Pancreas (tissue), 10 donors: ENCODE measurements at regions not wholly inside any gene's neighbourhood (a gene's known extent, or its start where the extent isn't known, plus 50 kb on each side); places are given as distances from the start of the nearest gene placed in this dataset.

Source experiments
- ATAC-seq, 4 donors: fragments of 200-7000 bp; cut with Tn5 transposase; one replicate each; pipeline versions ENCODE4 v1.8.0 to v1.9.1; 2020; ENCODE audit warnings: mild to moderate bottlenecking in 4 of 4, moderate library complexity in 4 of 4
- DNase-seq, 6 donors: peaks; one replicate each; pipeline ENCODE4 v3.0.0-alpha.2; 2020
- FAIRE-seq: peaks from 2 replicates; lab custom pipeline; 2012; peaks lifted over from hg19 to GRCh38; lab: Jason Lieb, UNC
- H3K27ac ChIP-seq, 4 donors: fragments of 200-600 bp; sonication (generic); 1 replicate in 3 of 4; 2 replicates in 1 of 4; pipeline versions ENCODE4 v1.5.0 to v1.8.0; 2020
- H3K27me3 ChIP-seq, 4 donors: fragments of 200-600 bp; one replicate each; pipeline ENCODE4 v1.8.0; 2021
- H3K36me3 ChIP-seq, 3 donors: fragments of 200-600 bp; sonication (generic) in 1 of 3; one replicate each; pipeline versions ENCODE4 v1.5.0 to v1.8.0; 2020 to 2021
- H3K4me1 ChIP-seq, 3 donors: fragments of 200-600 bp; one replicate each; pipeline ENCODE4 v1.8.0; 2021
- H3K4me3 ChIP-seq, 4 donors: fragments of 200-600 bp; sonication (generic) in 2 of 4; one replicate each; pipeline versions ENCODE4 v1.5.0 to v1.8.0; 2020 to 2021
- H3K9me3 ChIP-seq, 4 donors: fragments of 200-600 bp; one replicate each; pipeline ENCODE4 v1.8.0; 2021
- CTCF ChIP-seq, 4 donors: fragments of 200-600 bp; sonication (generic) in 3 of 4; IDR thresholded peaks; one replicate each; pipeline versions ENCODE4 v1.5.0 to v1.8.0; 2021; ENCODE audit warnings: antibody characterized with exemption in 4 of 4
- WGBS, 2 donors: extraction: QIAGEN DNeasy Blood & Tissue Kit; methylation state at CpG; one replicate each; pipeline ENCODE4 v1.1.7; 2013; 5-methylcytosine and 5-hydroxymethylcytosine counted together
- intact Hi-C, 3 donors: fragments of 100-400 bp; cut with DNase I; formaldehyde crosslinking; loops; one replicate each; pipeline versions ENCODE4 v1.11.1 to v1.14.2; 2022
- donor health status: healthy with polysubstance abuse.
- donor health status: DM: no; HTN: no; CAD: no; lungs with moderate emphysema.
- donor health status: DM: no; HTN: no; CAD: no.
- donor health status: control.
- donor health status: control.
- donor health status: Bipolar disorder and iron deficiency.
- donor health status: DM: yes; HTN: yes; CAD: no.
- donor health status: DM: no; HTN: no; CAD: no.
- donor health status: DM: no; HTN: no; CAD: no.
- donor health status: DM: yes; HTN: yes; CAD: no.

DNA sequence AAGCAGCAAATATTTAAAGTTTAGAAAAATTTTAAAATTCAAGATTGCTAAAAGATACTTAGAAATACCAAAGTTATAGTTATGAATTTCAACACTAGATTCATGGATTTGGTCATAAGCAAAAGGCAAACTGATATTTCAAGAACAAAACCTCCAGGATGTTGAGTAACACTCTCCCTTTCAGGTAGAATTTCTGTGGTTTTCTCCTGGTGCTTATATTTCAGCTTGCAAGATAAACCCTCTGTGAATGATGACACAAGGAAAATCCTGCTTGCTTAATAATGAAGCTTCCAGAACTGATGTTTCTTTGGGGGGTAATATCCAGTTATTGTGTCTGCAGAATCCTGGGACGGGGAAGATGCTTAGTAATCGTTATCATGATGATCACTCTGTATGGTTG is 320.3 kb upstream of the EDNRB start:
- H3K27ac ChIP-seq: no peak overlapping the region
- 31 to 41% methylated on average over 2 of the region's 2 CpGs for WGBS, 2 donors
- intact Hi-C loops: no loop called here
- no peaks in the 10 kb centered on the region for H3K36me3 ChIP-seq
- ATAC-seq (no peak), FAIRE-seq (no peak), DNase-seq (no peak)
- no peaks in the 10 kb centered on the region for H3K4me1 ChIP-seq
- no peaks in the 10 kb centered on the region for H3K27me3 ChIP-seq
- H3K9me3 ChIP-seq: no peaks in the 10 kb centered on the region
- no peak overlapping the region for H3K4me3 ChIP-seq
- no peak for TF ChIP-seq CTCF (IDR thresholded peaks at IDR 0.05)

DNA sequence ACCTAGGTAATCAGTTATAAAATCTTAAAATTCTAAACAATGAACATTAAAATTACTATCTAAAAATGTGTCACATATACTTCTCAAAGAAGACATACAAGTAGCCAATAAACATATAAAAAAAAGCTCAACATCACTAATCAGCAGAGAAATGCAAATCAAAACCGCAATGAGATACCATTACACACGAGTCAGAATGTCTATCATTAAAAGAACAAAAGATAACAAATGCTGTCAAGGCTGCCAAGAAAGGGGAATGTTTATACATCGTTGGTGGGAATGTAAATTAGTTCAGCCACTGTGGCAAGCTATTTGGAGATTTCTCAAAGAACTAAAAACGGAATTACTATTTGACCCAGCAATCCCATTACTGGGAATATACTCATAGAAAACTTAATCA is 310.3 kb upstream of the EDNRB start:
- Histone ChIP-seq H3K4me3 (no peak overlapping the region), H3K4me1 (no peaks in the 10 kb centered on the region), H3K9me3 (no peaks in the 10 kb centered on the region), H3K27me3 (no peaks in the 10 kb centered on the region), H3K27ac (no peak overlapping the region), H3K36me3 (no peaks in the 10 kb centered on the region)
- no peak for TF ChIP-seq CTCF (IDR thresholded peaks at IDR 0.05)
- FAIRE-seq: no peak
- no peak for DNase-seq
- WGBS, 2 donors: 23 to 36% methylated on average over 4 of the region's 4 CpGs
- no peak for ATAC-seq
- intact Hi-C loops: no loop called here

- intact Hi-C loops: no loop called here
- Histone ChIP-seq H3K9me3 (no peaks in the 10 kb centered on the region), H3K36me3 (no peaks in the 10 kb centered on the region), H3K27ac (no peak overlapping the region), H3K27me3 (no peaks in the 10 kb centered on the region), H3K4me1 (no peaks in the 10 kb centered on the region), H3K4me3 (no peak overlapping the region)
- no peak for TF ChIP-seq CTCF (IDR thresholded peaks at IDR 0.05)
- DNase-seq (no peak), ATAC-seq (no peak), FAIRE-seq (no peak)
- 15 to 26% methylated on average over 1 of the region's 1 CpG for WGBS, 2 donors
Observed at GRCh38 chr13:78228211-78228610, 309.6 kb upstream of the EDNRB start.

DNA sequence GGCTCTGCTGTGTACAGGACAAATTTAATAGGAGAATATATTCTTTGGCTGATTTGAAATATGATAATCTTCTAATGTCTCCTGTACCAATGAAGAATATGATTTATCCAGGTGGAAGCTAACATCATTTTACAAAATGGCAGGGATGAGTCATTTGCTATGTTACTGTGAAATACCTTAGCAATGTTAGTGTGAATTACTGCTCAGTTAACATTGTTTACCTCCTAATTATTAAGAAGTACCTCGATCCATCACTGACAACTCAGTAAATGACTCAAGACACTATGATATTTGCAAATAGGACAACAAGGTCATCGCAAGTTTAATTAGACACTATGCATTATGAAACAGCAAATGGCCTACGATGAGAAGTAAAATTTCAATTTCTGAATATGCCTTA is 309.1 kb upstream of the EDNRB start:
- no peak overlapping the region for H3K27ac ChIP-seq
- 50 to 70% methylated on average over 3 of the region's 3 CpGs for WGBS, 2 donors
- FAIRE-seq (no peak), DNase-seq (no peak), ATAC-seq (no peak)
- no peaks in the 10 kb centered on the region for H3K9me3 ChIP-seq
- no peaks in the 10 kb centered on the region for H3K36me3 ChIP-seq
- H3K4me3 ChIP-seq: no peak overlapping the region
- H3K27me3 ChIP-seq: no peaks in the 10 kb centered on the region
- intact Hi-C loops: no loop called here
- no peak for TF ChIP-seq CTCF (IDR thresholded peaks at IDR 0.05)
- no peaks in the 10 kb centered on the region for H3K4me1 ChIP-seq

DNA sequence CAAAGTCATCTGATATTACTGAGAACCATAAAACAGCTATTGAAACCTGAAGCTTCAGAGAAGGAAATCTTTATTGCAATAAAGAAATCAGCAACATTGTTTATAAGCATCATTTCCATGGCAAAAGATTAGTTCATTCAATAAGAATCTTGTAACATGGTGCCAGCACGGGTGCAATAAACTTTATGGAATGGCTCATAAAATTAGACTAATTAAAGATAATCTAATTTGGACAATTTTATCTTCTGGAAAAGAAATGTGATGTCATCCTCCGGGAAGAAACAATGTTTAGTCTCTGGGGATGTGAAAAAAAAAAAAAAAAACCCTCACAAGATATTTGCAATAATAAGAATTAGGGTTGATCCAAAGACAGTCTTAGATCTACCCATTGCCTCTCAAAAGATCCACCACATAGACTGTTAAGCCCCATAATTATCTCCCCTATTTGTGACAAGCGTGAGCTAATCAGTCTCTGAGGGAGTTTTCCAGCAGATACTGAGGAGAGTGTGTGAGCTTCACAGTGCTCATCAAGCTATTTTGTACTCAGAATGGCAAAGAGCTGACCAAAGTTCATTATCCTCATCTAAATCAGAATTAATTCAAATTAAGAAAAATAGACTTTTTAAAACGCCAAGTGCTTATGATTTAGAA is 297.0 kb upstream of the EDNRB start:
- TF ChIP-seq CTCF (IDR thresholded peaks at IDR 0.05): no peak
- Histone ChIP-seq H3K36me3 (no peaks in the 10 kb centered on the region), H3K4me3 (no peak overlapping the region), H3K27ac (no peak overlapping the region), H3K9me3 (no peaks in the 10 kb centered on the region), H3K4me1 (no peaks in the 10 kb centered on the region), H3K27me3 (no peaks in the 10 kb centered on the region)
- intact Hi-C loops: no loop called here
- no peak for FAIRE-seq
- WGBS, 2 donors: 46 to 61% methylated on average over 4 of the region's 4 CpGs
- DNase-seq: no peak
- no peak for ATAC-seq
